ENCODE measurements at regions not wholly inside any gene's neighbourhood (a gene's known extent, or its start where the extent isn't known, plus 50 kb on each side); places are given as distances from the start of the nearest gene placed in this dataset.
"Not testable (repeated sequence)": the region's sequence is repeated elsewhere in the genome, so short reads cannot be mapped to it uniquely, and the experiment has no call there.

DNA sequence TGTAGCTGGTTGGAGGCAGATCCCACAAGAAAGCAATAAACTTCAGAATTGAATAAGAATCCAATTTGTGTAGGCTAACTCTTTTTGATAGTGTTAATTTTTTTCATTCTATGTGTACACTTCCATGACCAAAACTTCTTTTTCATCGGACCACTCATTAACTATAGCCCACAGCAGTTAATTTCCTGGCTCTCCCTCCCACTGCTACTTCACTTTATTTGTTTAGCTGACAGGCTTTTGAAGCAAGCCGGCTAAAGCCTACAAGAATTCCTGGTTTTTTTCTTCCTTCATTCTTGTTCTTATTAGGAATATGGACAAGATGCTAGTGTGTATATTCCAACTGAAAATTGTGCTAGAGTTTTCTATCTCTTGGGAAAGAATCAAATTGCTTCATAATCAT, 329.2 kb upstream of the CCNH start:
- DNase-seq = no peak

DNA sequence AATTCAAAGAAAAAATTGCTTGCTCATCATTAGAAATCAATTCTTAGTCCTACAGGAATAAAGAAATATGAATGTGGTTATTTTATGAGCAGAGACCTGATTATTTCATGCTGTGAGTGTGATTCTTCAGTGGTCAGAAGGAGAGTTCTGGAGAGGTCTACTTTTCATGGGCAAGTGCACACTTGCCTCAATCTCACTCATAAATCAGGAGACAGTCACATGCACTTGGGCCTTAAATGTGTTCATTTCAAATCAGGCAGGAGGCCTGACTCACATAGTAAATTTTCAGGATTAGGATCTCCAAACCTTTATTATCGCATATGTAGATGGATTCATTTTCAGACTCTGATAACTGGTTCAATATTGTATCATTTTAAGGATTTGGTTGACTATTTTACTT, 323.2 kb upstream of the CCNH start:
- no peak for DNase-seq

DNA sequence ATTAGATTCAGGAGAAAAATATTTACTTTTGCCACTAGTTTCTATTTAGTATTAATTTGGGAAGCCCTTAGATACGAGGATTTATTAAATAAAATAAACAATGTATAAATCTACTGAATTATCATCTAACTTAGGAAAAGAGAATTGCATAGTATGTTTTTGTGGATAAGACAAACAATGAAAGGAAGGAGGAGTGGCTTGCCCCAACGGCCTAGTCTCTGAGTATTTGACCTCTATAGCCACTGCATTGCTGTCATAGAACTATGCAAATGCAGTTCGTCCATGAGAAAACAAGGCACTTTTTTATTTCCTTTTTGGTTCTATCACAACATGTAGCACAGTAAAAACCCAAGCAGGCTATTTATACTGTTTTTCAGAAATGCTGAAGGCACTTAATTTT, 321.2 kb upstream of the CCNH start:
- DNase-seq = no peak

DNA sequence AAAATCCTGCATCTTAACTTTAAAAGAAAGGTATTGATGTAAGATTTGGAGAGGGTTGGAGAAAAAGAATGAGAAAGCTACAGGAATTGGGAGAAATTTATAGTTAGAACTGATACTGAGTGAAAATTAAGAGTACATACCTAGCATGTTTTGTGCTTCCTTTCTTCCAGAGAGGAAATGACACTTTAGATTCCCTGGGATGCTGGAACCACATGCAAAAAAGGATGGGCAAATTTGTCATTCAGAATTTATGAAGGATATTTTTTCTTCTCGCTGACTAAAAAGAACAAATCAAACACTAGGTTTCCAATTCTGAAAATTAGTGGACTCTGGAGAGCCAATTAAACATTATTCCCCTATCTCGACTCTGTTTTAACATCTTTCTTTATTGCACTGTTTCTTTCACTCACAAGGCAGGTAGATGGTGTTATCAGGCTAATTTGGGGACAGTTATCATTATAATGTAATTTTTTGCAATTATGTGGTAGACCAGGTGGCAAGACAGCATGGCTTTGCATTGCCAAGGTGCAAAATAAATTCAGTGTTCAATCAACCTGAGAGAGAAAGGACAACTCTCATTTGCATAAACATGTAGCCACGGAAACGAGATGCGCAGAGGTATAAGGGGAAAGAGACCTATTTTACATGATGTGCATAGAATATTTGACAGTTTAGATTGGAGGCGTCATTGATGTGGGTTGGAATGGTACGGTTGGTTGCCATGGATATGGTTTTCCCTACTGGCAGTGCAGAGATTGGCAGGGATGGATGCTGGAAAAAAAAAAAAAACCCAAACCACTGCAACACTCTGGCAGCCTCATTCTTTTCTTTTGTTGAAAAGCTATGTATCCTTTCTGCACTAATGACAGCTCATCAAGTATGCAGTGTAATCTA, 320.4 kb upstream of the CCNH start:
- DNase-seq = no peak

DNA sequence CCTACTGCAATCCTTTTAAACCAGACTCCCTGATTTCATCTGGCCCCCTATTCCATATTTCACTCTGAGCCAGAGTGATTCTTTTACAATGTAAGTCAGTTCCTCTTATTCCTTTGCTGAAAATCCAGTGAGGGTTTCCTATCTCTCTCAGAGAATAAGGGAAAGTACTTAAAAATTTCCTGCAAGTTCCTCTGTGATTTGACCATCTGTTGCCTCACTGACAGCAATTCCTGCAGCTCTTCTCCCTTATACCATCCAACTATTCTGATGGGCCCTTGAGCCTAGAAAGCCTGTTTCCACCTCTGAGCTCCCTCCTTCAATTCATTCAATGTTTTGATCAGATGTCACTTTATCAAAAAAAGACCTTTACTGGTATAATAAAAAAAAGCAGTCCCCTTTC, 317.1 kb upstream of the CCNH start:
- no peak for DNase-seq

DNA sequence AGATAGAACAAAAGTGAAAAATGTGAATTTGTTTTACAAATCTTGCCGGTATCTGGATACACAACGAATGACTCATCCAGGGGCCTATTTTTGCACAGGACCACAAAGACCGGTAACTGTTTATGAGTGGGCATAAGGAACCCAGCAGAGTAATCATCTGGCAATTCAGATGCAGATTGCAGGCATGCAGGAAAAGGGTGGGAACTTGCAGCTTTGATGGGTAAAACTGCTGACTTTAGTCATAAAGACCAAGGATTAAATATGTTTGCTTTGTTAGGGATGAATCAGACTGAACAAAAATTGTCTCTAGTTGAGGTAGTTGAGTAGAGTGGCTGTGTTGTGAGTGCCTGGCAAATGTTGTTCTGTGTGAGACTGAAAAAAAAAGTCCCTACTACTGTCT, 309.6 kb upstream of the CCNH start:
- no peak for DNase-seq

DNA sequence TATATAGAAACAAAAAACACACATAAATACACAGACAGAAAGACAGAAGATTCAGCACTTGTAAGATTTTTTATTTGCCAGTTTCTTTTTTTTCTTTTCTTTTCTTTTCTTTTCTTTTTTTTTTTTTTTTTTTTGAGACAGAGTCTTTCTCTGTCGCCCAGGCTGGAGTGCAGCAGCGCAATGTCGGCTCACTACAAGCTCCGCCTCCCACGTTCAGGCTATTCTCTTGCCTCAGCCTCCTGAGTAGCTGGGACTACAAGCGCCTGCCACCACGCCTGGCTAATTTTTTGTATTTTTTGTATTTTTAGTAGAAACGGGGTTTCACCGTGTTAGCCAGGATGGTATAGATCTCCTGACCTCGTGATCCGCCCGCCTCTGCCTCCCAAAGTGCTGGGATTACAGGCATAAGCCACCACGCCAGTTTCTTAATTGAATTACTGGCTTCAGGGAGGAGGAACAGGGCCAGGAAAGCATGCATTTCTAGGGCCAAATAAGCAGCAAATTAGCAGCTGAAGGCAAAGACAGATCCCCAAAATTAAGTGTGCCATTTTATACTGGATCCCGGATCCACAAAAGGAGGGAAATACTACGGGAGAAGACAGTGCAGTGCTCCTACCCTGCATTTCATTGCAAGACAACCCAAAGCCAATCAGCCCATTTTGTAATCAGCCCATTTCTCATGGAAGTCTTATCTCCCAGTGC, 305.6 kb upstream of the CCNH start:
- DNase-seq = not testable (repeated sequence)

DNA sequence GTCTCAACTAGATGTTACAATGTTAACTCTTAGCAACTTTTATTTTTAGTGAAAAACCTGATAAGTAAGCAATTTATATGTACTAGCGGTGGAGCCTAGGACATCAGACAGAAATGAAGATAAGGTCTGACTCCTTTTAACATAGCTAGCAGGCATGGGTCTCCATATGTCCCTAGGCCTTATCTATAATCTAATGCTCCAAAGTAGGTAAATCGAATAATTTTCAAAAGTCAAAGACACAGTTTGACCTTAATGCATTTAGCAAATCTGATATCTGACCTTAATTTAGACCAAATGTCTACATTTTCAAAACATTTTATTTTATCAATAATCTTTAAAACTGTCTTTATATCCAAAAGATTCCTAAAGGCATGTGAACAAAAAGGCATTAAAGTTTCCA, 305.0 kb upstream of the CCNH start:
- DNase-seq = no peak

DNA sequence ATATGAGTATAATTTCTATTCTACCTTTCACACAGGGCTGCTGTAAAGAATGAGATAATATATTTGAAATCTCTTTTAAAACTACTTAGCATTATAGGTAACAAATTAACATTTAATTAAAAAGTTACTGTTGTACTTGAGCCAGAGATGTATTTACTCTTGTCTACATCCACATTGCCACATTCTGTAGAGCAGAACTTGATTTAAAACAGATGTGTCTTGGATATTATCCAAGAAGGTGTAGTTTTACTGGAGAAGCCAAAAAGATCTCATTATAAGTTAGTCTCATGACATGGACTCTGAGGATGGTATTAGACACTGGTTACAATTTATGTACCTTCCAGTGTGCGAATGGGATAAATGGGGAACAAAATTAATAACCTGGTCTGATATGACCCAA, 293.1 kb upstream of the CCNH start:
- no peak for DNase-seq

DNA sequence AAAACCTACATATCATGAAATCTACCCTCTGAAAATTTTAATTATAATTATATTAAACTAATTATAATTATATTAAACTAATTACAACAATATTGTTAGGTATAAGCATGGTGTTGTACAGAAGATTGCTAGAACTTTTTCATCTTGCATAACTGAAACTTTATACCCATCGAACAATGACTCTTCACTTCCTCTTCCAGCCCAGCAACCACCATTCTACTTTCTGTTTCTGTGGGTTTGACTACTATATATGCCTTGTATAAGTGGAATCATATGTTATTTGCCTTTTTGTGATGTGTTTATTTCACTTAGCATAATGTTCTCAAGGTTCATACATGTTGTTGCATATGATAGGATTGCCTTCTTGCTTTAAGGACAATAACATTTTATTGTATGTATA, 274.2 kb upstream of the CCNH start:
- no peak for DNase-seq

DNA sequence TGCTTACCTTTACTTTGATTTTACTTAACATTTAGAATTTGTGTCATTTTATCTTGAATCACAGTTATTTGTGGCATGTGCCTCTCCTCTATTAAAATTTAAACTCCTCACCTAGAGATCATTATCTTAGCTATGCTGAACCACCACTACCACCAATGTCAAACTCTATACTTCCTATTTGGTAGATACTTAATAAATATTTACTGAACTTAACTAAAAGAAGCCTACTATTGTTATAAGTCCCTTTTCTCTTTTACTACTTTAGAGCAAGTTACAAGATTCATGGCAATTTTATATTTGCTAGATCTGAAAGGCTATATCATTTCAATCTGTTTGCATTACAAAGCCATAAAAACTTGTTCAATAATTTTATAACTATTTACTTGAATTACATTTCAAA, 273.3 kb upstream of the CCNH start:
- no peak for DNase-seq

DNA sequence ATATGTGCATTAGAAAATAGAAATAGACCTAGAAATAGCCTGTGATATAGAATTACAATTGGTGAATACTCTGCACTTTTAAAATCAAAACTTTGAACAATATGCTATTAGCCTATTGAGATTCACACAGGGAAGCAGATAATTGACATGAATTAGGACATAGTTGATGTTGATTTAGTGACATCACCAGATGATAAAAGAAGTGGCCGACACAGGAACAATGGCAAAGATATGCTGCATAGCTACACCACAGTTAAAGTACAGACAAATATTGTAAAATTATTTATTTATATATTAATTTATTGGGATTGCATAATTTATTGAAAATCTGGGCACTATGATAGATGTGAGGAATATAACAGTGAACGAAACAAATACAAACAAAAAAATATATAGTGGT, 261.5 kb upstream of the CCNH start:
- DNase-seq = no peak

DNA sequence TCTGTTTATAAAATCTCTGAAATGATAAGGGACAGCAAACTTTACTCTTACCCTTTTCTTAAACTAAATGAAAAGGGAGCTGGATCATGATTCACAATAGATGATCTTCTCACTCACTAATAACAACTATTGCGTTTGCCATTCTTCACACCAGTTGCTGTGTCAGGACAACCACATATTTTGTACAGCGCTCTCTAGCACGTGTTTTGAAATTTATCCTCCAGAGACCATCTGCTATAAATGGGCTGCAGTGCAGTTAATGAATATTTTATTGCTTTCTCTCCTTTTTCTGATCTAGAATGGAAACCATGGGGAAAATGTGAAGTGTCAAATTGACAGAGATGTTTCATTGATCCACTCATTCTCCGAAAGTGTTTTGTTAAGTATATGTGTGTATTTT, 258.4 kb upstream of the CCNH start:
- no peak for DNase-seq

DNA sequence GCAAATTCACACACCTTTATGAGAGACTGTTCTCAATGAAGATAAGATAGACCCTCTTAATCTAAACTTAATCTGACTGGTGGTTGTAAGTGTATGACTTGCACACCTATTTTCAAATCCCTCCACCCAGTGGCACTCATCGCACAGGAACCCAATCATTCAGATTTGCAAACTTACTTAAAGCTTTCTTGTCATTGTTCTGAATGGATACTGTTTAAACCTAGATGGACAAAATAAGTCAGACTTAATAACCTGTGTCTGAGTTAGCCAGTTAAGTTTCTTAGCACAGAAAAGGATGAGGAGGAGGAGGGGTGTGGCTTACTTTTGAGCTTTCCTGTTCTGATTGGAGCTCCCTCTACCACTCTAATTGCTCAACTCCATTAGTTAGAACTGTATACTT, 252.4 kb upstream of the CCNH start:
- no peak for DNase-seq

DNA sequence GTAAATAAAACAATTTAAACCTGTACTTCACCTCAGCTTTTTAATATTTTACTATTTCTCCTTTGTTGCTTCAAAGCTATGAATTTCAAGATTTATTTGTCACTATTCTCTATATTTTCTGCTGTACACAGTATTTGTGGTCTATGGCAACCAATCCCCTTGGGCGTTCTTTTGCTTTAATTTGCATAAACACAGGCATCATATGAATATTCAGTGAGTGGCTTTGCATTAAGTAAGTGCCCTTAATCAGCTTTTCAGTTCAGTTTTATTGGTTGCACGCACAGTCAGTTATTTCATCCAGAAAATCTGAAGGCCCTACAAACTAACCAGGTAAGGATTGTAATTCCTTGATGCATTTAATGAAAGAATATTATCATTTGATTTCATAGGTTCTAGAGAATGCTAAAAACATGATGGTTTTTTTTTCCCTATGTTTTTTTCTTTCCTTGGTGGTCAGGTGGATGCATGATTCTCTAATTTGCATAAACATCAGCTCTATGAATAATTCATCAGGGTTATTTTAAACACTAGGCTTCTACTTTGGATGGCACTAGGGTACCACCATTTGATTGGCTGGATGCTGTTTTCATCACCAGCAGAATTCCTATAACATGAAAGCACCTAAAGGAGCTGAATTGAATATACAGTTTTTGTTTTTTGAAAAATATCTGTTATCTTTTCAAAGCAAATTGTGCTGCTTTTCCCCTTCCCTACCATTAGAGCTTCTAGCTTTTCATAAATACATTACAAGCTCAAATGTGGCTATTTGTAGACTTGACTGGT, 249.2 kb upstream of the CCNH start:
- no peak for DNase-seq

DNA sequence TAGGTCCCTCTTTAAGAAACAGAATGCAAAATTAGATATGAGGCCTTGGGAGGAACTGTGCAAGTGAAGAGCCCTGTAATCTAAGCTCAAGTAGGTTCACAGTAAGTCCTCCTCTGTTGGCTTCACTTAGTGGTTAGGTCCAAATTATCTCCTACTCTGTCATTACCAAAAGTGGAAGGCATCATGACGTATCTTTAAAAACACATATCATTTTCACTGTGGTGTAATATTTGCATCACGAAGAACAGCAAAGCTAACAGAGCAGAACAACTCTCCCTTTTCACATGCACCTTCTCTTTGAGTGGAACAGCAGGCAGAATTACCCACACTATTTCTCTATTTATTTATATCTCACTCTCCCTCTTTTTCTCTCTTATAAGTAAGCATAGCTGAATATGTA, 240.5 kb upstream of the CCNH start:
- DNase-seq = no peak

DNA sequence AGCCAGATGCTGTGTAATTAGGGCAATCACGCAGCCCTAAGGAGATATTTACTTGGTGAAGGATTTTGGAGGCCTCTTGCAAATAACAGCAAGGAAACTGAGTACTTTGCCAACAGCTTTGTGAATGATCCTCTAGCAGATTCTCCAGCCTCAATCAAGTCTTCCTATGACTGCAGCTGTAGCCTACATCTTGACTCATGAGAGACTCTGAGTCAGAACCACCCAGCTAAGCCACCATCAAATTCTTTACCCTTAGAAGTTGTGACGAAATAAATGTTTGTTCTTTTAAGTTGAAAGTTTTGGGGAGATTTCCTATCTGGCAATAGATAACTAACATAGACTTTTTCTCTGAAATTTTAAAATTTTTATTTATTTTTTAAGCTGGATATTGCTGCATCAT, 237.6 kb upstream of the CCNH start:
- DNase-seq = no peak

DNA sequence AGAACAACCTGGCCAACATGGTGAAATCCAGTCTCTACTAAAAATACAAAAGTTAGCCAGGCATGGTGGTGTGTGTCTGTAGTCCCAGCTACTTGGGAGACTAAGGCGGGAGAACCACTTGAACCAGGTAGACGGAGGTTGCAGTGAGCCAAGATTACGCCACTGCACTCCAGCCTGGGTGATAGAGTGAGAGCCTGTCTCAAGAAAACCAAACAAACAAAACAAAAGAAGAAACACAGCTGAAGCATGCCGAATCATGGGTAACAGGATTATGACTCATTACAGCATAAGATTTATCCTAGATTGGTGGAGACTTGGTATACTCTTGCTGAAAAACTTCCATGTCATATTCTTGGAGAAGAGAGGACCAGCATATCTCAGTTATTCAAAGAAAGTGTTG, 236.7 kb upstream of the CCNH start:
- DNase-seq = no peak

DNA sequence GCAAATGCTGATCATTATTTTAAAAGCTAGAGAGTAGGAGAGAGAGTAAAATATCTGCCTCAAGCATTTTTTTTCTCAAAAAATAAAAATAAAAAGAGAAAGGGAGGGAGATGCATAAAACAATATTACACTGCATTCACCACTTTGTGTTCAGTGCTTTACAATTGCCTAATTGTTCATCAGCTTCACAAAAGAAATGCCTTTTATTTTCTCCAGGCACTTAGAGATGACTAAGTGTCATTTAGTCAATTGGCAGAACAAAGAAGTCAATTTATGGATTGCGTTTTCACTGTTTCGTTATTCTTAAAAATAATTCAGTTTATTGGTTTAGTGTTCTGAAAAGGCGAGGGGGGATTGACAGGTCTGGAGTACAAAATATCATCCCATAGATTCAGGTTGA, 232.5 kb upstream of the CCNH start:
- DNase-seq = no peak

DNA sequence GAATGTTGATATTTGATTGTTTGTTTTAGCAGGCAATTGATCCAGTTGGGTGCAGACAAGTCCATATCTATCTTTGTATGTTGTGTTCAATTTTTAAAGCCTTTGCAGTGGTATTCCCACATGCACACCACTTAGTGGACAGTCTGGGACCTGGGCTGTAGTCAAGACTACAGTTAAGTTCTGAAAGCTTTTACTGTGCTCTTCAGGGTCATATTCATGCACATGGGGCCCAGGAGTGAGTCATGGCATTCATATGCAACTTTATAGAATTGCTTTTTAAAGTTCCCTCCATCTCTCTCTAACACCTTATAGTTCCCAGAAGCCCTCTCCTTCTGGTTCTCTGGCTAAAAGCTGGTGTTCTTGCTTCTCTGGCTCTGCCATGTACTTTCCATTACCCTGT, 228.2 kb upstream of the CCNH start:
- DNase-seq = no peak

DNA sequence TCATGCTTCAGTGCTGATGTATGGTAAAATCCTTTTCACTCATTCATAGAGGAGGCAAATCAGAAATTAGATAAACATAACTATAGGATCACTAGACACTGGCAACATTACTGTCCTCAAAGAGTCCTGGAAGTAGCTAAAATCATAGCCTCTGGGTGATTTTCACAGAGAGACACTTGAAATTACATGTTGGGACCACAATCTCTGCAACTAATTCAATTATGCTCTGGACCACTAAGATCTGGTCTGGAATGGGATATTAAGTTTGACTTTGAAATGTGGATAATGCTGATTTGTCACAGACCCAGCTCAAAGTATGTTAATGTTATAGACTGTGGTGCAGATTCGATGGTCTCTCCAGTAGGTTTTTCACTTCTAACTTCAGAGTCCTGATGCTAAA, 214.6 kb upstream of the CCNH start:
- no peak for DNase-seq

DNA sequence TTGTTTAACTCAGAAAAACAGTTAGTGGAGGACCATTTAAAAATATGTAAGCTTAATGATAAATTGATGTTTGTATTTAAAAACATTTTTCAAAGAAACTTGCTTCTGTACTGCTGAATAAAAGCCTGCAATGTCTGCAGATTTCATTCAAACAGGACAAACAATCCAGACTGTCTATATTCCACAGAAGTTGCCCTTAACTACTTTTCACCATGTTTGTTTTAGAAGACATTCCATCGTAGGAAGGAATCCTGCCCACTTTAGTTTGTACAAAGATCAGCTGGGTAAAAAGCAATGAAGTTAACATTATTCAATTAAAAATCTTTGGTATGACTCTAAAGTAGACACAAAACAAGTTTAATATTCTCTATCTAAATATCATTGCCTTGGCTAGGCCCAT, 195.7 kb upstream of the CCNH start:
- no peak for DNase-seq

DNA sequence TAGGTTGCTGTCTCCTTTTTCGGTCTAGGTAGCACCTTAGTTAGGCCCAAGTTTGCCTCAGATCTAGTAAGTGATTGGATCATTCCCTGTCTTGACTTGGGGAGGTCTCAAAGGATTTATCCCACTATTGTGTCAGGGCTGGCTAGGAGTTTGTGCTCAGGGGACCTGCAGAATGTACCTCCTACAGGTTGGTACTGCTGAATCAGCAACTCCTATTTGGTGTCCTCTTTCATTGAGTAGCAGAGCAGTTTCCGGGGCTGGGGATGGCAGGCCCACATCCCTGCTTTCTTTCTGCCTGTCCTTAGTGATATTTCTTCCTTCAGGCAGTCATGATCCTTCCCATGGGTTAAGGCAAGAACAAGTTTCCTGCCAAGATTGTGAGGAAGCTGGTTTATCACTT, 192.9 kb upstream of the CCNH start:
- DNase-seq = no peak

DNA sequence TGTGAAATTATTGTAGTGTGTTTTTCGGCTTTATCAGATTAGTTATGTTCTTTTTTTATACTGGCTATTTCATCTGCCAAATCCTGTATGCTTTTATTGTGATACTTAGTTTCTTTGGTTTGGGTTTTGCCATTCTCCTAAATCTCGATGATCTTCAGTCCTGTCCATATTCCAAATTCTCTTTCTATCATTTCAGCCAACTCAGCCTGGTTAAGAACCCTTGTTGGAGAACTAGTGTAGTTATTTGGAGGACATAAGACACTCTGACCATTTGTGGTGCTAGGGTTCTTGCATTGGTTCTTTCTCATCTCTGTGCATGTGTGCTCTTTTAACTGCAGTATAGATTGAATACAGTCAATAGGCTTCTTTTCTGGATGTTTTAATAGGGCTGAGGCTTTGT, 187.0 kb upstream of the CCNH start:
- no peak for DNase-seq

Measured in activated CD4-positive, alpha-beta T cell treated with anti-CD3 and anti-CD28 coated beads for 48 hours (primary cell).